Kidney glomerular epithelial cell (primary cell): ENCODE measurements at regions not wholly inside any gene's neighbourhood (a gene's known extent, or its start where the extent isn't known, plus 50 kb on each side); places are given as distances from the start of the nearest gene placed in this dataset.
"Not testable (repeated sequence)": the region's sequence is repeated elsewhere in the genome, so short reads cannot be mapped to it uniquely, and the experiment has no call there.

ENCODE experiments used
- DNase-seq: peaks from one replicate; lab custom pipeline; 2025; lab: John Stamatoyannopoulos, UW

- no peak for DNase-seq
These were observed 55.5 kb upstream of the OSMR start for GRCh38 chr5:38790268-38790667.

- DNase-seq = no peak
These were observed 54.9 kb upstream of the OSMR start for GRCh38 chr5:38790891-38791290.

GRCh38 chr5:38793099-38793498, 52.7 kb upstream of the OSMR start:
- no peak for DNase-seq

GRCh38 chr5:38794037-38794436, 51.8 kb upstream of the OSMR start:
- not testable (repeated sequence) for DNase-seq

GRCh38 chr5:38794986-38795385, 50.8 kb upstream of the OSMR start:
- DNase-seq = no peak

- no peak for DNase-seq
These were observed 49.6 kb upstream of the OSMR start for GRCh38 chr5:38795986-38796741.
